Urothelium cell line (cell line): ENCODE measurements at regions not wholly inside any gene's neighbourhood (a gene's known extent, or its start where the extent isn't known, plus 50 kb on each side); places are given as distances from the start of the nearest gene placed in this dataset.
A peak's percentile ranks its signal among the peaks of the same experiment; 100 is the strongest.
"Not testable (repeated sequence)": the region's sequence is repeated elsewhere in the genome, so short reads cannot be mapped to it uniquely, and the experiment has no call there.

Source experiments
- DNase-seq: peaks from one replicate; pipeline ENCODE4 v3.0.0; 2011; ENCODE audit warnings: low spot score, mixed read lengths
- FAIRE-seq: peaks from 2 replicates; lab custom pipeline; 2011; peaks lifted over from hg19 to GRCh38; lab: Jason Lieb, UNC

DNA sequence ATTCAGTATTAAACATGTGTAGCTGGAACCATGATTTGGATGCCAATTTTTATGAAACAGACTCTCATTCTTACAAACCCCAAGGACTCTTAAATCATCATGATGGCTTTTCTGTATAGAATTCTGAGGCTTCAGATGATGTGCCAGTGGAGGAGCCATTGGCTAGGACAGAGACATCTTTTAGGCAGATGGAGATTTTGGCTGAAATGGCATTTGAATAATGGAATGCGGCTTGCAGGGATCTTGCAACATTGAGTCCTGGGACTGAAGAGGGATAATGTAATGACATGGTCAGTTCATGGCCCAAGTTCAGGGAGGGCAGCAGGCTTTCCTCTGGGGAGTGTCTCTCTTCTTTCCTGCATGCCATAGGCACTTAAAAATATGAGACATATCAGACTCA, 172.4 kb downstream of the ABCA8 start:
- no peak for DNase-seq
- no peak for FAIRE-seq

DNA sequence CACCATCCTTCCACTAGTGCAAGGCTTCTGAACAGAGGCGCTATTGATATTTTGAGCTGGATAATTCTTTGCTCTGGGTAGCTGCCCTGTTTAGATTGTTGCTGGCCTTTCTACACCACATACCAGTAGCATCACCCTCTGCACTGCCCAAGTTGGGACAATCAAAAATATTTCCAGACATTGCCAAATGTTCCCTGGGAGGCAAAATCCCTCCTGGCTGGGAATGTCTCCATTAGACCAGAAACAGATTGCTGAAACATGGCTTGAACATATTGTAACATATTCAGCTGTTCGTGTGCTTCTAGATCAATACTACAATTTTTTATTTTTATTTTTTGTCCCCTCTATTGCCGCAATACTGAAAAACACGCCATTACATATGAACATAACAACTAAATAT, 174.6 kb downstream of the ABCA8 start:
- FAIRE-seq (no peak), DNase-seq (no peak)

DNA sequence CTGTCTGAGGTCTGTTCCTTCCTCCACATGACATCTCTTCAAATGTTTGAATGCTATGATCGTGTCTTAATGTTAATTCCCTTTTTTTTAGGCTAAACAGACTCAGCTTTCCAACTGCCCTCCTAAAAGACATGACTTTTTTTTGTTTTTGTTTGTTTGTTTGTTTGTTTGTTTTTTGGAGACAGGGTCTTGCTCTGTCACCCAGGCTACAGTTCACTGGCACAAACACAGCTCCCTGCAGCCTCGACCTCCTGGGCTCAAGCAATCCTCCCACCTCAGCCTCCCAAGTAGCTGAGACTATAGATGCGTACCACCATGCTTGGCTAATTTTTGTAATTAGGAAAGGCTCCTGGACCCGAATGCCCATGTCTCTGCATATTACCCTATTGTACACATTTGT, 176.5 kb downstream of the ABCA8 start:
- no peak for FAIRE-seq
- no peak for DNase-seq

DNA sequence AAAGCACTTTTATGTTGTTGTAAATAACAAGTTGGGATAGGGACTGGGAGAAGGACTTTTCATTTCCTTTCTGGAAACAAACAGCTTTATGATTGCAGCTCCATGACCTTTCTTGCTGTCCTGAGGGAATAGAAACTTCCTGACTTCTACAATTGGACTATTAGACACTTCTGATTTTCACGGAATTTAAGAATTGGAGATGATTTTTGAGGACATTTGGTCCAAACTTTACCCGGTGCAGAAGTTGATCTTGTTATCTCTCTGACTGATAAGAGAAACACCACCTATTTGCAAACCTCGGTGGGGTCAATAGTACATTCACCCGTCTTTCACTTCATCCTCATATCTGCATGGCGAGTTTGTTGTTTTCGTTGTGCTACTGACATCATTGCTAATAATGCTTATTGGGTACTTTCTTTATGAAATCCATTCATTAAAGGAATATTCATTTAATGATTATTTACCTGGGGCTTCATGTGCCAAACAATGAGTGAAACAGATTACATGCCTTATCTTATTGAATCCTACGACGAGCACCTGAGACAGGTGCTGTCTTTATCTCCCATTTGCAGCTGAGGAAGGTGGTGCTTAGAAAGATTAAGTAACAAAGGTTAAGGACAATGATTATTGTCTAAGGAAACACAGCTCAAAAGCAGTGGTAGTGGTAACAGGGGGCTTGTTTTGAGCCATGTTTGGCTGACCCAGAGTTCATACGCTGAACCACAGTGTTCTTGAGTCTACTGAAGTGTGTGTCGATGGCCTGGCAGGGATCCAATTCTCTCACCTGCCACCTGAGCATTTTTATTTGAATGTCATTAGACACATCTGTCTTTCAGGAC, 176.9 kb upstream of the FAM20A start:
- no peak for FAIRE-seq
- no peak for DNase-seq

DNA sequence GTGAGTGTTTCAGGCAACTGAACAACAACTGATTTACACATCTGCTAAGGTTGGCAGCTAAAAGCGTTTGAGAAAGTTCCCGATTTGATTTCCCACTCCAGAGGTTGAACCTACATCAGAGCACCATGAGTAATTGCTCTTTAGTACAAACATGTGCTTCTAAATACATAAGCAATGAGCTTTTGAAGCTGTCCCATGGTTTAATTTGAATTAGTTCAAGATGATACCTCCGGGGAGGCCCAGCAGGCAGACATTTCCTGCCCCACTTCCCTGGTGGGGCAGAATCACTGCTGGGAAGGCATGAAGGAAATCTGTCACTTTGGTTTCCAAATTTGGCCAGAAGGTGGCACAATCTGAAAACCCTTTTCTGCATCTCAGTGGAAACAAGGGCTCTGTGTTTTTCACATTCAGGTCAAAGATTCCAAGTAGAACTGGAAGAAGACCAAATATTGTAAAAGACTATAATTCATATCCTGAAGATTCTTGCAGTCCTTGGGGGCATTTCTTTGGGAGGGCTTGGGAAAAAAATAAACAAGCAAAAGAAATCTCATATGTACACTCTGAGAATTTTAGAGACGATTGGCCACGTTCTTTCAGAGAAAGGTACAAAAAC, 176.2 kb upstream of the FAM20A start:
- FAIRE-seq: no peak
- peak; percentile 68 for DNase-seq

DNA sequence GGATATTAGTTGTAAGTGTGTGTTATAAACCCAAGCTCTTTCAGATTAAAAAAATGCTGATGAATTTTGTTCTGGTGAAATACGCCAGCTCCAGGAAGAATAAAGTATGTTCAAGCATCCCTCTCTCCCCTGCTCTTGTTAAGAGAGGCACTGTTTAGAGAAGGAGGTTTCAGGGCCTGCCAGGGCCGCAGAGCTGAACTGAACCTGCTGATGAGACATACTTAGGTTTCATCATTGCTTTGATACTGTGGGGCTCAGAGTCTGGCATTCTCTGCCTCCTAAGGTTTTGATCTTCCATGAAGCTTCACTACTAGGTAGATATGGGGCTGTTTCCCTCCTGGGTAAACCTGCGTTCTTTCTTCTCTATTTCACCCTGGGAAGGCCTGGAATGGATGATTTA, 175.3 kb upstream of the FAM20A start:
- DNase-seq: no peak
- FAIRE-seq: no peak

DNA sequence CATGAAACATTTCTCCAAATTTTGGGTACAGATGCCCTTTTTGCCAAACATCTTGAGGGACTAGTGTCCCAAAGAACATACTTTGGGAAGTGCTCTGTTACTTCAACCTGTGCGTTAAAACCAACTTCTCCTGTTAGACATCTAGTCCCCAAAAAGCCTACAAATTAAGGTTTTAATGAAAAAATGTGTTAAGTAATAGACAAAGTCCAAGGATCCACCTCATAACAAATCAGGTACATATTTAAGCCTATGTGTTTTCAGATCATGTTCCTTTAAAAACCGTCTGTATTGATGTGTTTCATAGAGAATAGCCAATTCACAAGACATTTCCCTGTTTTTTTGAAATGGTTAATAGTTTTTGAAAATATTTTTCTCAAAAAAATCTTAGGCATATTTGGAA, 174.8 kb upstream of the FAM20A start:
- DNase-seq (no peak), FAIRE-seq (no peak)

DNA sequence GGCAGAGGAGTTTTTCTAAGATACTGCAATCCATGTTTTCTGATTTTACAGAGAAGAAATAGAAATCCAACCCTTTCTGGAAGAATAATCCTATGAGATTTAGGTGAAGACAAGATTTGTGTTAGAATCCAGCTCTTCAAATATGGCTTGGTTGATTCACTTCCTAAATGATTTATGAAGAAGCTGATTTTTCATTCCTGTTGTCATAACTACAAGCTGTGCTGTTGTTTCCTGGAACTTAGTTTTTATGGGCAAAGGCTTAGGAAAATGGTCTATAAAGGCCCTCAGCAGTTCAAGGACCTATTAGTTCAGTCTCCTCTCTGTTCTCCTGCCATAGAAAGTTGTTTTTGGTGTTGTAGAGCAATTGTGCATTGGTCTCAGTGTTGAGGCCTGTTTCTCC, 174.2 kb upstream of the FAM20A start:
- no peak for FAIRE-seq
- no peak for DNase-seq

DNA sequence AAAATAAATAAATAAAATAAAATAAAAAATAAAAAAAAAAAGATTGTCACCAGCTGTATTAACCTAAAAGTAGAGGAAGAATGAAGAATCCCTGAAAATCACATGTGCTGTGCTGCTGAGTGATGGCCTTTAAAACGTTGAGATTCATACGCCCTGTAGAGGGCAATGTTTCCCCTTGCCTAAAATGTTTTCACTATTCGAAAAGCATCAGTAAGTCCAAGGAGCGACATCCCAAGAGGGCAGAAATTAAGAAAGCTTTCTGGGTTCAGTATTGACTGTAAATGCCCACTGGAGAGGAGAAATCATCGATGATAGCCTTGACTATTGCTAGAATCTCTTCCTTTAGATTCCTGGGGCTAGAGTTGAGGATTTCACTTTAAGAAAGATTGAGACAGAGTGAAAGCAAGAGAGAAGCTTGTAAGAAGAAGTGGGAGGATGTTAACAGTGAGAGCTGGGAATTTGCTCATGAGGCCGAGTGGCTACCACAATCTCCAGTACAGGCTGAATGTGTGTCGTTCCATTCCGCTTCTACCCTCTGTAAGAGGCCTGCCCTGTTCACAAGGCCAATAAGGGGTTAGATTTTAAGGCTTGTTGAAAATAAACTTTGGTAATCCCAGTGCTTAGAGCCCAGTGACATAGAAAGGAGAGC, 170.8 kb upstream of the FAM20A start:
- DNase-seq (peak; percentile 76), FAIRE-seq (no peak)

DNA sequence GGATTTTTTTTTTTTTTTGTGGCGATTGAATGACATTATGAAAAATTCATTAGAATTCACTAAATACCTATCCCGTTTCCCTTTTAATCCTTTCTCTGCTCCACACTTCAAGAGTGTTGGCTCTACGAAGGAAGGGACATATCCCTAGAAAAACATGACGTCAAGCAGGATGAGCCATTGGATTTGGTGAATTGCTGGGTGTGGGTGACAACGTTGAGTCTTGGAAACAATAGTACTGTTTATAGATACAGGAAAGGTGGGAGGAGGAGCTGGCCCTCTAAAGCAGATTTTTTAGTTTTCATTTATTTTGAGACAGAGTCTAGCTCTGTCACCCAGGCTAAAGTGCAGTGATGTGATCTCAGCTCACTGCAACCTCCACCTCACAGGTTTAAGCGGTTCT, 167.6 kb upstream of the FAM20A start:
- FAIRE-seq (no peak), DNase-seq (no peak)

DNA sequence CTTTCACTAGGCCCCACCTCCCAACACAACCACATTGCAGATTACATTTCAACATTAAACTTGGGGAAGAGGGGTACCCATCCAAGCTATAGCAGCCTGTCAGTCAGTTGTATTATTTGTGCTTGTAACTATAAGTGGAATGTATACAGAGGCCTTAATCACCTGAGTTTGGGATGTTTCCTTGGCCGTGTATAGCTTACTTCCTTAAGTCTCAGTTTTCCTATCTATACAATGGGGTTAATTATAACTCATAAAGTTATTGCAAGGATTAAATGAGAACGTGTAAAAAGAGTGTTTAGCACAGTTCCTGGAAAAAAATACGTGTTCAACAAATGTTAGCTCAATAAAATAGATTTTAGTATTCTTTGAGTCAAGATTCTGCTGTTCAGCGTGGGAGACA, 165.5 kb upstream of the FAM20A start:
- FAIRE-seq: no peak
- DNase-seq: no peak

DNA sequence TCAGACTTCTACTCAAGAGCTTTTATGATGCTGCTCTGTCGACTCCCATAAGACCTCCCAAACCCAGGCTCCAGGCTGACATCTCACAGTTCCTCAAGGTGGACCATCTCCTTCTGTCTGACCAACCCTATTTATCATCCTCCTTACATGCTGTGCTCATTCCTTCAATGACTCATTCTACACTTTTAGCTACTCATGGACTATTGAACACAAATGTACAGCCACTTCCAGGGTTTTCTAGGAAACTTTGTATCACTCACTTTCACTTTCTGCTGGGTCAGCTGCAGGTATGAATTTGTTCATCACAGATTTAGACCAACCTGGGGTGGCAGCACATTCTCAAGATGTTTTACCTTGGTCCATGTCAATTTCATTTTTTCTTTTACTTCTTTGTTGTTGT, 162.4 kb upstream of the FAM20A start:
- DNase-seq (no peak), FAIRE-seq (no peak)

DNA sequence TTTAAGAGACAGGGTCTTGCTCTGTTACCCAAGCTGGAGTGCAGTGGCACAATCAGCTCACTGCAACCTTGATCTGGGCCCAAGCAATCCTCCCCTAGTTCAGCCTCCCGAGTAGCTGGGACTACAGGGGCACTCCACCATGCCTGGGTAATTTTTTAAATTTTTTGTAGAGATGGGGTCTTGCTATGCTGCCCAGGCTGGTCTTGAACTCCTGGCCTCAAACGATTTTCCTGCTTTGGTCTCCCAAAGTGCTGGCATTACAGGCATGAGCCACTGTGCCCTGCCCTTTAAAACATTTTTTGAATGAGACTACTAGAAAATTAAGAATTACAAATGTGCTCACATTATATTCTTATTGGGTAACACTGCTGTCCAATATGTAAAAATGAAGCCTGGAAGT, 161.7 kb upstream of the FAM20A start:
- no peak for FAIRE-seq

DNA sequence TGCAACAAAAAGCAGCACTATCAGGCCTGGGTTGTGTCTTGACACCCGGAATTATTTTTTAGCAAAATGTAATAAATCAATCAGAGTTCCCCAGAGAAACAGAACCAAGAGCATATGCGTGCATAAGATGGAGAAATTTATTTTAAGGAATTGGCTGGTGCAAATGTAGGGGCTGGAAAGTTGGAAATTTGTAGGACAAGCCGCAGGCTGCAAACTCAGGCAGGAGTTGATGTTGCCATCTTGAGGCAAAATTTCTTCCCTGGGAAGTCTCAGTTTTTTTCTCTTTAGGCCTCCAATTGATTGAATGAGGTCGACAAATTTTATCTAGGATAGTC, 158.9 kb upstream of the FAM20A start:
- DNase-seq (no peak), FAIRE-seq (no peak)

More for the DNA sequence above, 161.7 kb upstream of the FAM20A start:
- no peak for DNase-seq

DNA sequence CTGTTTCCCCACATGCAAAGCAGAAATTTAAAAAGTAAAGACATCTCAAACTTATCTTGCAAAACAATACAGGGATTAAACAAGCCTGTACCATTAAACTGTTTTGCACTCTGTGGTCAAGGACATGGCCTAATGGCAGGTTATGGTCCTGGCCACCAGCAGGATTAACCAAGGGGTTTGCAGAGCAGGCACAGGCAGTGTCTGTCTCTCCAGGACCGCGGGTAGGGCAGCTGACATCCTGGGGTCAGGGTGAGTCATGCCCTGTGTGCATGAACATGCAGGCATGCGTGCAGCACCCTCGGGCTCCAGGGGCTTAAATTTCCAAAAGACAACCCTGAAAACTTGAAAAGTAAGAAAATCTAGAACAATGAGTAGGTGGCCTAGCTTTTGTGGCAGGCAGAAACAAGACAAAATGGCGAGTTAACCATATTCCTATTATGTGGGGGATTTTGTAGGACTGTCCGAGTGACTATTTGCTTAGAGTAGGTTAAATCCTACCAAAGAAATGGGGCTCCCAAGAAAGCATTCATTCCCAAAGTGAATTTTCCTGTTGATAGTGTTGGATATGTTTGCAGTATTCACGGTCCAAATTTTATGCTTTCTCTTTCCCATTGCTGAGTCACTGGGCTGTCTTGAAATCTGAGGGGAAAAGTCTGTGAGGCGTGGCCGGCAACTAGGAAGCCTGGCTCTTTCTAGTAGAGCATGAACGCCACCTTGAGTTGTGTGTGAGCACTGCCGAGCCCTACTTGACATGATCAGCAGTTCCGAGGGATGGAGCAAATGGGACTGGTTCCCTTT, 158.4 kb upstream of the FAM20A start:
- DNase-seq (peak; percentile 93), FAIRE-seq (peak; percentile 66)

DNA sequence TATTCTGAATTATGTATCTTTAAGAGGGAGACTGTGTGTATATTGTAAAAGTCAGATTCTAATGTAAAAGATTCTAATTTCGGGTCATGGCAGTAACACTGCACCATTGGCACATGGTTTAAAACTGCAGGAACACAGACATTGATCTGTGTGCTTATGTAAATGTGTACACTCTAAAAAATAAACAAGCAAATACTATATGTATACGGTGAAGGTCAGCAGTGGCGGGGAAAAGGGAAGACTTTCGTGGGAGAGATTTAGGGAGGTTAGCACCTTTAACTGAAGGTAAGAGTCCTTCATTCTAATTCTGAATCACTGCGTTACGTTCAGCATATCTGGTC, 157.8 kb upstream of the FAM20A start:
- FAIRE-seq: no peak
- no peak for DNase-seq

DNA sequence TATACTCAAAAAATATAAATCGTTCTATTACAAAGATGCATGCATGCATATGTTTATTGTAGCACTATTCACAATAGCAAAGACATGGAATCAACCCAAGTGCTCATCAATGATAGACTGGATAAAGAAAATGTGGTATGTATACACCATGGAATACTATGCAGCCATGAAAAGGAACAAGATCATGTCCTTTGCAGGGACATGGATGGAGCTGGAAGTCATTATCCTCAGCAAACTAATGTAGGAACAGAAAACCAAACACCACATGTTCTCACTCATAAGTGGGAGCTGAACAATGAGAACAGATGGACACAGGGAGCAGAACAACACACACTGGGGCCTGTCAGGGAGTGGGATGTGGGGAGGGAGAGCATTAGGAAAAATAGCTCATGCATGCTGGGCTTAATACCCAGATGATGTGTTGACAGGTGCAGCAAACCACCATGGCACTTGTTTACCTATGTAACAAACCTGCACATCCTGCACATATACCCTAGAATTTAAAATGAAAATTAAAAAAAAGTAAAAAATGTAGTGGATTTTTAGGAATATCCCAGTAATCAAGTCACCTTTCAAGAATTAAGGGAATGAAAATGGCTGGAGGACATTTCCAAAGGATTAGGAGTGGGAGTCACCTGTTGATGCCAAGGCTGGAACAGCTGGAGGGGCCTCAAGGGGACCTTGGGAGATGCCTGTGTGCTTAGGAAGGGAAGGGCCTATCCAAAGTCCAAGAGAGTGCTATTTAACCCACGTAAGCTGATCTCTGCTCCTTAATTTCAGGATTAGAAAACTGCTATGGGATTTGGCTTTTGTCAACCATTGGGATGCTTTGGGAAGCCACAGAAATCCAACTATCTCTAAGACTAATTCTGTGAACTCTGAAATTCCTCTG, 156.9 kb upstream of the FAM20A start:
- not testable (repeated sequence) for DNase-seq
- FAIRE-seq: peak; percentile 27

DNA sequence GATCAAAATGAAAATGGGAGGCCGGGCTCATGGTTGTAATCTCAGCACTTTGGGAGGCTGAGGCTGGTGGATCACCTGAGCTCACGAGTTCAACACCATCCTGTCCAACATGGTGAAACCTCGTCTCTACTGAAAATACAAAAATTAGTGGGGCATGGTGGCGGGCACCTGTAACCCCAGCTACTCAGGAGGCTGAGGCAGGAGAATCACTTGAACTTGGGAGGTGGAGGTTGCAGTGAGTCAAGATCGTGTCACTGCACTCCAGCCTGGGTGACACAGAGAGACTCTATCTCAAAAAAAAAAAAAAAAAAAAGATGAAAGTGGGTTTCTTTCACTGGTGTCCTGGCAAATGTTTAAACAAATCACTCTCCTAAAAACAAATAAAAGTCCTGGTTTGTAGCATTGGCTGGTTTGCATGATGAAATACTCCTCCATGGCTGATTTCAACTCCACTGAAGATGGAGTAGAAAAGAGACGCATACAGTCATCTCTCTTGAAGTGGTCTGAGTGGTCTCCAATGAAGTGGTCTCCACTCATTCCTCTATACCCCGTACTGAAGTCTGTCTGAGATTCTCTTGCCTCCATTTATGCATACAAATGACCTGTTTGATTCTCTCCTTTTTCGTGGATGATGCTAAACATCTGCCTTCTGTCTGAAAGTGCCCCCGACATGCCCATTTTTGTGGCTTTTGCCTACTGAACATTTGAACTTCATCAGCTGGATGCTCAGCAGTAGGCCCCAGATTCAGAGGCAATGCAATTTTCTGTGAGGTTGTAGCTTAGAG, 153.0 kb upstream of the FAM20A start:
- DNase-seq: no peak
- FAIRE-seq: no peak

DNA sequence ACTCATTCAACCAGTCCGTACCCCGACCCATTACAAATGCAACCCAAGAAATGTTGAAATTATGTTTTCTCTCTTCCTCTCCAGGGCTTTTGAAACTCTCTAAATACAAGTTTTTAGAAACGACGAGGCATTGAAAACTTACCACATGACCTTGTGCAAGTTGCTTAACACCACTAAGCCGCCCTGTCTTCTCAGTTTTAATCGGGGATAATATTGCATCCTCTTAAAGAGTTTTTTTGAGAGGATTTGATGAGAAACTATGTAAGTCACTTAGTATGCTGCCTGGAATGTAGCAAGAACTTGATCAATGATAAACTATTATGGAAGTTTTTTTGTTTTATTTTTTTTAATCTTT, 149.0 kb upstream of the FAM20A start:
- no peak for FAIRE-seq

More for the DNA sequence above, 149.0 kb upstream of the FAM20A start:
- no peak for DNase-seq
